Gastroesophageal sphincter (tissue), 4 donors: ENCODE measurements at regions not wholly inside any gene's neighbourhood (a gene's known extent, or its start where the extent isn't known, plus 50 kb on each side); places are given as distances from the start of the nearest gene placed in this dataset.
A peak's percentile ranks its signal among the peaks of the same experiment; 100 is the strongest.

Source experiments
- ATAC-seq: fragments of 150-250 bp; one replicate; pipeline ENCODE4 v1.9.1; 2016; ENCODE audit warnings: mild to moderate bottlenecking, moderate library complexity
- H3K27ac ChIP-seq, 4 donors: fragments of 200-600 bp; sonication (generic) in 3 of 4; 1 replicate in 3 of 4; 2 replicates in 1 of 4; pipeline ENCODE4 v1.5.1; 2016 to 2019
- H3K27me3 ChIP-seq: fragments of 200-600 bp; sonication (generic); one replicate; pipeline ENCODE4 v1.5.1; 2019
- H3K36me3 ChIP-seq, 2 donors: fragments of 200-600 bp; sonication (generic); one replicate each; pipeline ENCODE4 v1.5.1; 2019; ENCODE audit warnings: control low read depth in 1 of 2
- H3K4me1 ChIP-seq, 3 donors: fragments of 200-600 bp; sonication (generic); 1 replicate in 2 of 3; 2 replicates in 1 of 3; pipeline ENCODE4 v1.5.1; 2016 to 2019; ENCODE audit warnings: control low read depth in 2 of 3
- H3K4me3 ChIP-seq, 2 donors: fragments of 200-600 bp; sonication (generic); one replicate each; pipeline ENCODE4 v1.5.1; 2019; ENCODE audit warnings: mild to moderate bottlenecking in 1 of 2, moderate library complexity in 1 of 2
- H3K9me3 ChIP-seq, 3 donors: fragments of 200-600 bp; sonication (generic); one replicate each; pipeline ENCODE4 v1.5.1; 2017 to 2019; ENCODE audit warnings: control low read depth in 2 of 3
- CTCF ChIP-seq, 4 experiments: fragments of 200-600 bp in 2 of 4; fragments of 450-650 bp in 2 of 4; sonication (generic) in 1 of 4; IDR thresholded peaks; one replicate each; pipeline ENCODE4 v1.5.1; 2017 to 2019; ENCODE audit warnings: antibody characterized with exemption in 4 of 4, mild to moderate bottlenecking in 2 of 4, moderate library complexity in 2 of 4
- EP300 ChIP-seq: sonication (generic); formaldehyde crosslinking; IDR thresholded peaks from one replicate; pipeline ENCODE4 v1.6.1; 2017; ENCODE audit warnings: antibody characterized with exemption, mild to moderate bottlenecking
- POLR2A ChIP-seq, 2 donors: fragments of 450-650 bp; IDR thresholded peaks; one replicate each; pipeline ENCODE4 v1.6.1; 2017; ENCODE audit warnings: antibody characterized with exemption in 2 of 2, mild to moderate bottlenecking in 2 of 2, moderate library complexity in 1 of 2
- POLR2AphosphoS5 ChIP-seq: sonication (generic); formaldehyde crosslinking; IDR thresholded peaks from one replicate; pipeline ENCODE4 v1.6.1; 2017; ENCODE audit warnings: antibody characterized with exemption
- WGBS, 2 donors: methylation state at CpG; one replicate each; pipeline ENCODE4 v1.1.5; 2018; ENCODE audit warnings: low coverage in 1 of 2; 5-methylcytosine and 5-hydroxymethylcytosine counted together

- ATAC-seq: no peak
- 46 to 59% methylated on average over 4 of the region's 4 CpGs for WGBS, 2 donors
- Histone ChIP-seq H3K9me3 (no peaks in the 10 kb centered on the region), H3K36me3 (no peaks in the 10 kb centered on the region), H3K4me3 (no peak overlapping the region), H3K4me1 (peaks cover 0 to 16% (median 0%) of the 10 kb centered on the region in 3 donors), H3K27ac (no peak overlapping the region), H3K27me3 (no peaks in the 10 kb centered on the region)
- TF ChIP-seq POLR2A (IDR thresholded peaks at IDR 0.05) (no peak), CTCF (IDR thresholded peaks at IDR 0.05) (no peak), POLR2AphosphoS5 (no peak), EP300 (no peak)
Measured at GRCh38 chr11:28569106-28569505, 460.9 kb downstream of the METTL15 start.

- Histone ChIP-seq H3K27me3 (no peaks in the 10 kb centered on the region), H3K4me1 (peaks cover 0 to 16% (median 0%) of the 10 kb centered on the region in 3 donors), H3K9me3 (no peaks in the 10 kb centered on the region), H3K4me3 (peak overlapping the region; percentile 35), H3K27ac (peak overlapping the region; percentile 59 to 79 (median 74)), H3K36me3 (no peaks in the 10 kb centered on the region)
- 4 to 6% methylated on average over 7 to 12 of the region's 17 CpGs for WGBS, 2 donors
- peak; percentile 98 for ATAC-seq
- TF ChIP-seq POLR2AphosphoS5 (peak; percentile 85), EP300 (no peak)
Measured at GRCh38 chr11:28566339-28567089, 458.3 kb downstream of the METTL15 start.

GRCh38 chr11:28559492-28559891, 451.3 kb downstream of the METTL15 start:
- Histone ChIP-seq H3K27ac (no peak overlapping the region), H3K4me3 (no peak overlapping the region), H3K4me1 (no peaks in the 10 kb centered on the region), H3K36me3 (no peaks in the 10 kb centered on the region), H3K9me3 (no peaks in the 10 kb centered on the region), H3K27me3 (no peaks in the 10 kb centered on the region)
- TF ChIP-seq POLR2A (IDR thresholded peaks at IDR 0.05) (no peak), POLR2AphosphoS5 (no peak), CTCF (IDR thresholded peaks at IDR 0.05) (no peak), EP300 (no peak)
- WGBS, 2 donors: 39 to 66% methylated on average over 5 of the region's 5 CpGs
- no peak for ATAC-seq

- TF ChIP-seq CTCF (IDR thresholded peaks at IDR 0.05) (no peak), POLR2AphosphoS5 (no peak), EP300 (no peak), POLR2A (IDR thresholded peaks at IDR 0.05) (no peak)
- Histone ChIP-seq H3K9me3 (no peaks in the 10 kb centered on the region), H3K36me3 (no peaks in the 10 kb centered on the region), H3K27me3 (no peaks in the 10 kb centered on the region), H3K4me1 (no peaks in the 10 kb centered on the region), H3K4me3 (no peak overlapping the region), H3K27ac (no peak overlapping the region)
- peak; percentile 41 for ATAC-seq
- 42 to 59% methylated on average over 4 of the region's 4 CpGs for WGBS, 2 donors
Measured at GRCh38 chr11:28547321-28547741, 439.1 kb downstream of the METTL15 start.

- 40 to 67% methylated on average over 1 of the region's 1 CpG for WGBS, 2 donors
- no peaks in the 10 kb centered on the region for H3K9me3 ChIP-seq
- no peak for ATAC-seq
- TF ChIP-seq CTCF (IDR thresholded peaks at IDR 0.05): no peak
- TF ChIP-seq POLR2A (IDR thresholded peaks at IDR 0.05): no peak
- no peak overlapping the region for H3K4me3 ChIP-seq
- H3K27ac ChIP-seq: no peak overlapping the region
- H3K27me3 ChIP-seq: no peaks in the 10 kb centered on the region
- no peaks in the 10 kb centered on the region for H3K36me3 ChIP-seq
- no peaks in the 10 kb centered on the region for H3K4me1 ChIP-seq
Measured at GRCh38 chr11:28545536-28545935, 437.3 kb downstream of the METTL15 start.
